Erythroblast (primary cell): ENCODE measurements at regions not wholly inside any gene's neighbourhood (a gene's known extent, or its start where the extent isn't known, plus 50 kb on each side); places are given as distances from the start of the nearest gene placed in this dataset.

Experiments used
- GATA1 ChIP-seq: IDR thresholded peaks from 2 replicates; pipeline ENCODE4 v1.6.1; 2011; ENCODE audit warnings: low read depth, mild to moderate bottlenecking, control low read depth, low read length, moderate library complexity
- POLR2A ChIP-seq: IDR thresholded peaks from 2 replicates; pipeline ENCODE4 v1.6.1; 2011; ENCODE audit warnings: mild to moderate bottlenecking, low read length

- TF ChIP-seq POLR2A, result no peak
- no peak for TF ChIP-seq GATA1
These were observed 174.9 kb upstream of the TRIM24 start for GRCh38 chr7:138285129-138285528.
